H1 (cell line): ENCODE measurements at regions not wholly inside any gene's neighbourhood (a gene's known extent, or its start where the extent isn't known, plus 50 kb on each side); places are given as distances from the start of the nearest gene placed in this dataset.

Experiments used
- EP300 ChIP-seq, 2 experiments: IDR thresholded peaks; 1 replicate in 1 of 2; 2 replicates in 1 of 2; pipeline ENCODE4 v1.6.1; 2011 to 2012; ENCODE audit warnings: low read depth in 2 of 2, low read length in 2 of 2, mild to moderate bottlenecking in 2 of 2, borderline replicate concordance in 1 of 2, inconsistent platforms in 1 of 2, moderate library complexity in 1 of 2
- EZH2 ChIP-seq: fragments of 200-600 bp; sonication (generic); IDR thresholded peaks from 2 replicates; pipeline ENCODE4 v1.7.1; 2012; ENCODE audit warnings: low read depth, mild to moderate bottlenecking, moderate library complexity, low read length, inconsistent platforms; ENCODE audit not compliant: severe bottlenecking
- KDM1A ChIP-seq: fragments of 200-600, 300-600 bp; sonication (generic); IDR thresholded peaks from 2 replicates; pipeline ENCODE4 v1.7.1; 2016; ENCODE audit warnings: mild to moderate bottlenecking, low read length, borderline replicate concordance
- SIX5 ChIP-seq: IDR thresholded peaks from 2 replicates; pipeline ENCODE4 v1.6.1; 2011; ENCODE audit warnings: mild to moderate bottlenecking, low read depth, low read length

DNA sequence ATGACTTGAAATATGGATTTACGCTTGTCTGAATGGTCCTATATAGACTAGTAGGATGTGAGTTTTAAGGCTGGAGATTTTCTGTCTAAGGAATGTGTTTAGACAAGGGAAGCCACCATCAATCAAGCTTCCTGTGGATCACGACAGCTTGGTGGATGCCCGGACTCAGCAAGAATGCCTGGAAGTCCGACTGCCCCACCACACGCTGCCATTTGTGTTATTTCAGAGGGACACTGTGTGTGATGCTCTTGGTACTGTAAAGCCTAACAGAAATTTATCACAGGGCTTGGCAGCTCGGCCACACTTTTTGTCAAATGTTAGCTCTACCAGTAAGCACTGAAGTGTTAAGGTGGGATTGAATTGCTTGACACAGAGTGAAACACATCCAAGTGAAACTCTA lies 127.1 kb upstream of the CDH7 start (continued):
- no peak for TF ChIP-seq EP300 (IDR thresholded peaks at IDR 0.05; ENCODE audit: borderline replicate concordance in 1 of 2, low read depth in 2 of 2, low read length in 2 of 2)
- TF ChIP-seq SIX5 = no peak
- no peak for TF ChIP-seq KDM1A
- TF ChIP-seq EZH2 = no peak
- TF ChIP-seq, all 59 proteins: peak for 0
